ENCODE measurements at regions not wholly inside any gene's neighbourhood (a gene's known extent, or its start where the extent isn't known, plus 50 kb on each side); places are given as distances from the start of the nearest gene placed in this dataset.
A peak's percentile ranks its signal among the peaks of the same experiment; 100 is the strongest.

- H3K4me3 ChIP-seq (ENCODE audit: low read length), result no peak overlapping the region
- H3K27me3 ChIP-seq (replicated peaks; ENCODE audit: control insufficient read depth, insufficient read depth, low read length), result no peaks in the 10 kb centered on the region
- DNase-seq (ENCODE audit: low read depth), result no peak
- H3K9ac ChIP-seq (ENCODE audit: low read length), result no peak overlapping the region
- H3K36me3 ChIP-seq (ENCODE audit: control insufficient read depth, insufficient read depth, low read length, severe bottlenecking), result no peaks in the 10 kb centered on the region
- H3K9me3 ChIP-seq (ENCODE audit: control insufficient read depth, low read length), result no peaks in the 10 kb centered on the region
- H3K4me1 ChIP-seq (ENCODE audit: control insufficient read depth, insufficient read depth, low read length), result peaks cover 10% of the 10 kb centered on the region
Measured at GRCh38 chr15:88335074-88335473, 78.5 kb upstream of the NTRK3 start.

DNA sequence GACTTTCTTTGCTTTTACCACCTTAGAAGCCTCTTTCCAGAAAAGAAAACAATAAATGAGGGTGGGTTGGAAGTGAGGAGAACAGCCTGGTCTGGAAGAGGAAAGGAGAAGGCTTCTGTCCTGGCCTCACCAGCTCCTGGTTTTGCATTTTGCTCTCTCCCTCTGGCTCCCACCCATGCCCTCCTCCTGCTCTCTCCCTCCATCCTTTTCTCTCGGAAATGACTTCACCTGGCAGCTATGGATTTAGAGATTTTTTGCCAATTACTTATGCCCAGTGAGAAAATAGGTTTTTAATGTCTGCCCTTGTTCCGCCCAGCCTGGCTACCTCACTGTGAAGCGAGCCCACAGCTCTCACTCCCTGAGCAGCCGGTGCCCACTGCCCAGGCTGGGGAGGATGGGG lies 77.9 kb upstream of the NTRK3 start:
- DNase-seq (ENCODE audit: low read depth), result peak; percentile 26
- H3K27me3 ChIP-seq (replicated peaks; ENCODE audit: control insufficient read depth, insufficient read depth, low read length), result no peaks in the 10 kb centered on the region

GRCh38 chr15:88331291-88331690 lies 74.8 kb upstream of the NTRK3 start:
- no peaks in the 10 kb centered on the region for H3K9me3 ChIP-seq (ENCODE audit: control insufficient read depth, low read length)
- H3K4me3 ChIP-seq (ENCODE audit: low read length), result no peak overlapping the region
- no peaks in the 10 kb centered on the region for H3K27me3 ChIP-seq (replicated peaks; ENCODE audit: control insufficient read depth, insufficient read depth, low read length)
- no peak overlapping the region for H3K9ac ChIP-seq (ENCODE audit: low read length)
- no peaks in the 10 kb centered on the region for H3K36me3 ChIP-seq (ENCODE audit: control insufficient read depth, insufficient read depth, low read length, severe bottlenecking)
- peaks cover 6% of the 10 kb centered on the region for H3K4me1 ChIP-seq (ENCODE audit: control insufficient read depth, insufficient read depth, low read length)
- DNase-seq (ENCODE audit: low read depth), result peak; percentile 10

More for the DNA sequence above, 77.9 kb upstream of the NTRK3 start:
- Histone ChIP-seq H3K4me1 (ENCODE audit: control insufficient read depth, insufficient read depth, low read length) (peaks cover 10% of the 10 kb centered on the region), H3K4me3 (ENCODE audit: low read length) (no peak overlapping the region), H3K9me3 (ENCODE audit: control insufficient read depth, low read length) (no peaks in the 10 kb centered on the region), H3K9ac (ENCODE audit: low read length) (no peak overlapping the region), H3K36me3 (ENCODE audit: control insufficient read depth, insufficient read depth, low read length, severe bottlenecking) (no peaks in the 10 kb centered on the region)

DNA sequence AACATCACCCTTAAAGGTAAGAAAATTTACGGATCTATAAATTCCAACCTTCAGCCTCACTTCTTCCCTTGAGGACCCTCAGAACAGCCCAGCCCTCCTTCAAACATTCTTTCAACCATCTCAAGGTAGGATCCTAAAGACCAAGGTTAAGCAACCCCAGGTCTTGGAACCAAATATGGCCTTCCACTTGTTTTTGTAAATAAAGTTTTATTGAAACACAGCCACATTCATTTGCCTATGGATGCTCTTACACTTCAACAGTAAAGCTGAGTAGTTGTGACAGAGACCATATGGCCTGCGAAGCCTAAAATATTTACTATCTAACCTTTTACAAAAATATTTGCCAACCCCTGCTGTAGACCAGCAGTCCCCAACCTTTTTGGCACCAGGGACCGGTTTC lies 70.4 kb upstream of the NTRK3 start:
- Histone ChIP-seq H3K4me3 (ENCODE audit: low read length) (no peak overlapping the region), H3K9me3 (ENCODE audit: control insufficient read depth, low read length) (no peaks in the 10 kb centered on the region), H3K4me1 (ENCODE audit: control insufficient read depth, insufficient read depth, low read length) (no peaks in the 10 kb centered on the region), H3K27me3 (replicated peaks; ENCODE audit: control insufficient read depth, insufficient read depth, low read length) (no peaks in the 10 kb centered on the region), H3K9ac (ENCODE audit: low read length) (no peak overlapping the region), H3K36me3 (ENCODE audit: control insufficient read depth, insufficient read depth, low read length, severe bottlenecking) (no peaks in the 10 kb centered on the region)
- no peak for DNase-seq (ENCODE audit: low read depth)

- no peaks in the 10 kb centered on the region for H3K27me3 ChIP-seq (replicated peaks; ENCODE audit: control insufficient read depth, insufficient read depth, low read length)
- no peak overlapping the region for H3K4me3 ChIP-seq (ENCODE audit: low read length)
Measured at GRCh38 chr15:88324741-88325065, 68.2 kb upstream of the NTRK3 start.

GRCh38 chr15:88323976-88324740 lies 67.6 kb upstream of the NTRK3 start:
- Histone ChIP-seq H3K9me3 (ENCODE audit: control insufficient read depth, low read length) (no peaks in the 10 kb centered on the region), H3K4me1 (ENCODE audit: control insufficient read depth, insufficient read depth, low read length) (no peaks in the 10 kb centered on the region), H3K9ac (ENCODE audit: low read length) (no peak overlapping the region), H3K4me3 (ENCODE audit: low read length) (no peak overlapping the region), H3K36me3 (ENCODE audit: control insufficient read depth, insufficient read depth, low read length, severe bottlenecking) (no peaks in the 10 kb centered on the region), H3K27me3 (replicated peaks; ENCODE audit: control insufficient read depth, insufficient read depth, low read length) (no peaks in the 10 kb centered on the region)
- no peak for DNase-seq (ENCODE audit: low read depth)

More at GRCh38 chr15:88324741-88325065, 68.2 kb upstream of the NTRK3 start:
- Histone ChIP-seq H3K36me3 (ENCODE audit: control insufficient read depth, insufficient read depth, low read length, severe bottlenecking) (no peaks in the 10 kb centered on the region), H3K9ac (ENCODE audit: low read length) (no peak overlapping the region), H3K9me3 (ENCODE audit: control insufficient read depth, low read length) (no peaks in the 10 kb centered on the region), H3K4me1 (ENCODE audit: control insufficient read depth, insufficient read depth, low read length) (no peaks in the 10 kb centered on the region)
- DNase-seq (ENCODE audit: low read depth), result no peak

DNA sequence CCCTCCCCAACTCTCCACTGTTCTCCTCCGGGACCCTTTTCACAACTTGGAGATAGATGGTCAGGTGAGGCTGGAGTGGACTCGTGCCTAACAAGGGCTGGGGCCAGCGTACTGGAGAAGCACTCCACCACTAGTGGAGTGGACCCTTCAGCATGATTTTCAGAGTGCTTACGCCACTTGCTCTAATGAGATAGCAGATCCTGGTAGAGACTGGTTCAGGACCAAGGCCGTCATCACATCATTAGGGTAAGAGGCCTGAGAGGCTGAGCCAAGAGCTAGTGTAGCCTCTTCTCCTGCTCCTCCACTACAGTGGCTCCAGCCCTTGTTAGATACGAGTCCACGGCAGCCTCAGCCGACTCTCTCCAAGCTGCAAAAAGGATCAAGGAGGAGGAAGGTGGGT lies 66.9 kb upstream of the NTRK3 start:
- DNase-seq (ENCODE audit: low read depth), result no peak
- H3K36me3 ChIP-seq (ENCODE audit: control insufficient read depth, insufficient read depth, low read length, severe bottlenecking), result no peaks in the 10 kb centered on the region
- no peaks in the 10 kb centered on the region for H3K4me1 ChIP-seq (ENCODE audit: control insufficient read depth, insufficient read depth, low read length)
- H3K9me3 ChIP-seq (ENCODE audit: control insufficient read depth, low read length), result no peaks in the 10 kb centered on the region
- H3K9ac ChIP-seq (ENCODE audit: low read length), result no peak overlapping the region
- H3K27me3 ChIP-seq (replicated peaks; ENCODE audit: control insufficient read depth, insufficient read depth, low read length), result no peaks in the 10 kb centered on the region
- H3K4me3 ChIP-seq (ENCODE audit: low read length), result no peak overlapping the region

DNA sequence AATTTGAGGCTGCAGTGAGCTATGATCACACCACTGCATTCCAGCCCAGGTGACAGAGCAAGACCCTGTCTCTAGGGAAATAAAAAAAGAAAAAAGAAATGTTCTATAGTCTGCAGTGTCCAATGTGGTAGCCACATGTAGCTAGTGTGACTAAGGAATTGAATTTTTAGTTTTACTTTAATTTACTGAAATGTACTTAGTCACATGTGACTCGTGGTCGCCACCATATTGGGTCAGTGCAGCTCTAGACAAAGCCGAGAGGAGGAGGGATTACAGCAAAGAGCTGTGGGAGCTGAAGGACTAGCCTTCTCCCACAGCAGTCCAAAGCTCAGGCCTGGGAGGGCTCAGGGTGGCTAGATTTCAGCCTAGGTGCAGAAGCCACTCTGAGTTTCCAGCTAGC lies 65.9 kb upstream of the NTRK3 start:
- Histone ChIP-seq H3K36me3 (ENCODE audit: control insufficient read depth, insufficient read depth, low read length, severe bottlenecking) (no peaks in the 10 kb centered on the region), H3K27me3 (replicated peaks; ENCODE audit: control insufficient read depth, insufficient read depth, low read length) (no peaks in the 10 kb centered on the region), H3K9me3 (ENCODE audit: control insufficient read depth, low read length) (no peaks in the 10 kb centered on the region), H3K4me1 (ENCODE audit: control insufficient read depth, insufficient read depth, low read length) (no peaks in the 10 kb centered on the region), H3K9ac (ENCODE audit: low read length) (no peak overlapping the region), H3K4me3 (ENCODE audit: low read length) (no peak overlapping the region)
- DNase-seq (ENCODE audit: low read depth), result no peak

GRCh38 chr15:88321271-88321670 lies 64.7 kb upstream of the NTRK3 start:
- Histone ChIP-seq H3K36me3 (ENCODE audit: control insufficient read depth, insufficient read depth, low read length, severe bottlenecking) (no peaks in the 10 kb centered on the region), H3K27me3 (replicated peaks; ENCODE audit: control insufficient read depth, insufficient read depth, low read length) (no peaks in the 10 kb centered on the region), H3K9ac (ENCODE audit: low read length) (no peak overlapping the region), H3K4me1 (ENCODE audit: control insufficient read depth, insufficient read depth, low read length) (no peaks in the 10 kb centered on the region), H3K4me3 (ENCODE audit: low read length) (no peak overlapping the region), H3K9me3 (ENCODE audit: control insufficient read depth, low read length) (no peaks in the 10 kb centered on the region)
- DNase-seq (ENCODE audit: low read depth), result no peak

DNA sequence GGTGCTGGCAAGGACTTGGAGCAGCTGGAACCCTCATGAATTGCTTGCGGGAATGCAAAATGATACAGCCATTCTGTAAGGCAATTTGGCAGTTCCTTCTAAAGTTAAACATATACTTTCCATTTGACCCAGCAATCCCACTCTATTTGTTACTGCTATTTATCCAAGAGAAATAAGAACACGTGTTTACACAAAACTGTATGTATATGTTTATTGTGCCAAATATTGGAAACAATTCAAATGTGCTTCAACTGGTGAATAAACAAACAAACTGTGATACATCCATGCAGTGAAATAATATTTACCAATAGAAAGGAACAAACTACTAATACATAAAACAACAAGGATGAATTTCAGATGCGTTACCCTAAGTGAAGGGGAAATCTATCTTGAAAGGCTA lies 60.0 kb upstream of the NTRK3 start:
- Histone ChIP-seq H3K36me3 (ENCODE audit: control insufficient read depth, insufficient read depth, low read length, severe bottlenecking) (no peaks in the 10 kb centered on the region), H3K4me3 (ENCODE audit: low read length) (no peak overlapping the region), H3K9me3 (ENCODE audit: control insufficient read depth, low read length) (peaks cover 4% of the 10 kb centered on the region), H3K9ac (ENCODE audit: low read length) (no peak overlapping the region), H3K27me3 (replicated peaks; ENCODE audit: control insufficient read depth, insufficient read depth, low read length) (no peaks in the 10 kb centered on the region), H3K4me1 (ENCODE audit: control insufficient read depth, insufficient read depth, low read length) (no peaks in the 10 kb centered on the region)
- no peak for DNase-seq (ENCODE audit: low read depth)

DNA sequence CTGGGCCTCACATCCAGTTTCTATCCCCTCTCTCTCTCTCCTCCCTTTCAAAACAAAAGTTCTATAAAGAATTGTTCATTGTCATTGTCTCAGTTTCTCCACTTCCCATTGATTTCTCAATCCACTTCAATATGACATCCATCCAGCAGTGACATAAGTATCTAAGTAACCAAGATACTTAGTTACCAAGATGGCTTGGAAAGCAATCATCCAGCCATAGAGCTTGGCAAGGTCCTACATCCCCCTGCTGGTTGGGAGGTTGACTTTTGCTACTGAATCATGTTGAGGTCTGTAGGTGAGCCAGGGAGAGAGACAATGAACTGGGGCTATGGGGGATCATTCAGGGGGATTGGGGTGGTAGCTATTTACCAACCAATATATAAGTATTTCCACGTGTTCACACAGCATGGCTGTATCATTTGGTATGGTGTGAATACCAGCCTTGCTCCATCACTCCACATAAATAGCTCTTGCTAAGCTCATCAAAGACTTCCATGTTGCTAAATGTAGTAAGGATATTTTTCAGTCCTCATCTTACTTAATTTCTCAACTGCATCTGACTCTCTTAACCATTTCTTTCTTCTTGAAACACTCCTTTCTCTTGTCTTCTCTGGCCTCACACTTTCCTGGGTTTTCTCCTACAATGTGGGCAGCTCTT lies 58.8 kb upstream of the NTRK3 start:
- Histone ChIP-seq H3K4me3 (ENCODE audit: low read length) (no peak overlapping the region), H3K27me3 (replicated peaks; ENCODE audit: control insufficient read depth, insufficient read depth, low read length) (no peaks in the 10 kb centered on the region), H3K9ac (ENCODE audit: low read length) (no peak overlapping the region), H3K4me1 (ENCODE audit: control insufficient read depth, insufficient read depth, low read length) (no peaks in the 10 kb centered on the region), H3K36me3 (ENCODE audit: control insufficient read depth, insufficient read depth, low read length, severe bottlenecking) (no peaks in the 10 kb centered on the region), H3K9me3 (ENCODE audit: control insufficient read depth, low read length) (peaks cover 4% of the 10 kb centered on the region)
- DNase-seq (ENCODE audit: low read depth), result no peak
